Esophagus muscularis mucosa (tissue), 4 donors: ENCODE measurements at regions not wholly inside any gene's neighbourhood (a gene's known extent, or its start where the extent isn't known, plus 50 kb on each side); places are given as distances from the start of the nearest gene placed in this dataset.

Experiments used
- DNase-seq: peaks from one replicate; pipeline ENCODE4 v3.0.0-alpha.2; 2017; ENCODE audit errors: extremely low spot score
- H3K27ac ChIP-seq, 4 donors: fragments of 200-600 bp; sonication (generic); replicated peaks in 1 of 4; 1 replicate in 3 of 4; 2 replicates in 1 of 4; pipeline ENCODE4 v1.5.1; 2016 to 2019; ENCODE audit warnings: mild to moderate bottlenecking in 1 of 4
- H3K27me3 ChIP-seq, 4 donors: fragments of 200-600 bp; sonication (generic); one replicate each; pipeline versions ENCODE4 v1.5.1 to v1.6.0; 2016 to 2019
- H3K36me3 ChIP-seq, 4 donors: fragments of 200-600 bp; sonication (generic); one replicate each; pipeline ENCODE4 v1.5.1; 2016 to 2019
- H3K4me1 ChIP-seq, 4 donors: fragments of 200-600 bp; sonication (generic); one replicate each; pipeline ENCODE4 v1.5.1; 2016 to 2019
- H3K4me3 ChIP-seq, 4 donors: fragments of 200-600 bp; sonication (generic); 1 replicate in 2 of 4; 2 replicates in 2 of 4; pipeline ENCODE4 v1.5.1; 2016 to 2019; ENCODE audit warnings: mild to moderate bottlenecking in 4 of 4, moderate library complexity in 1 of 4
- H3K9me3 ChIP-seq, 4 donors: fragments of 200-600 bp; sonication (generic); 1 replicate in 3 of 4; 2 replicates in 1 of 4; pipeline ENCODE4 v1.5.1; 2016 to 2019
- EP300 ChIP-seq: sonication (generic); formaldehyde crosslinking; IDR thresholded peaks from one replicate; pipeline ENCODE4 v1.6.1; 2017; ENCODE audit warnings: antibody characterized with exemption
- POLR2A ChIP-seq: fragments of 450-650 bp; IDR thresholded peaks from one replicate; pipeline ENCODE4 v1.6.1; 2017; ENCODE audit warnings: antibody characterized with exemption, moderate library complexity, mild to moderate bottlenecking, low read depth
- POLR2AphosphoS5 ChIP-seq, 2 donors: sonication (generic); formaldehyde crosslinking; IDR thresholded peaks; one replicate each; pipeline ENCODE4 v1.6.1; 2017; ENCODE audit warnings: antibody characterized with exemption in 2 of 2
- WGBS: methylation state at CpG from one replicate; pipeline ENCODE4 v1.1.5; 2018; 5-methylcytosine and 5-hydroxymethylcytosine counted together
- intact Hi-C: fragments of 100-400 bp; cut with DNase I; formaldehyde crosslinking; loops from one replicate; pipeline ENCODE4 v1.15.1; 2023
- TF ChIP-seq, protein P1 (sequence below), 3 experiments: fragments of 200-600 bp in 2 of 3; fragments of 450-650 bp in 1 of 3; sonication (generic) in 2 of 3; IDR thresholded peaks; one replicate each; pipeline ENCODE4 v1.5.1; 2017 to 2019; ENCODE audit warnings: antibody characterized with exemption in 3 of 3, mild to moderate bottlenecking in 2 of 3, moderate library complexity in 1 of 3

DNA sequence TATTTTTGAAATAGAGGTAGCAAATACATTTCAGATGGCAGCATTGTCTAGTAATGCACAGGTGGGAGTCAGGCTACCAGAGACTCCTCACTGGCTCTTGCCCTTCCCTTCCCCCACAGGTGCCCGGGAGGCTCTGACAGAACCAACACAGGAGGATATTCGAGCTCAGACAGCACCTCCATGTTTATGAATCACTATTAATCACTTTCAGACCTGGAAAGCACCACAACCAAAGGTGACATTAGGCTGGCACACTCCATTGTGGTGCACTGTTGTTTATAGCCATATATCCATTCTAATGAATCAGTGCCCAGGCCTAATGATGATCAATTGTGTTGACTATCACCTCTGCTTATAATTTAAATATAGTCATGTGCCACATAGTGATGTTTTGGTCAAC is 107.8 kb upstream of the NAMPT start:
- 73% methylated on average over 2 of the region's 2 CpGs for WGBS
- TF ChIP-seq, protein P1, sequence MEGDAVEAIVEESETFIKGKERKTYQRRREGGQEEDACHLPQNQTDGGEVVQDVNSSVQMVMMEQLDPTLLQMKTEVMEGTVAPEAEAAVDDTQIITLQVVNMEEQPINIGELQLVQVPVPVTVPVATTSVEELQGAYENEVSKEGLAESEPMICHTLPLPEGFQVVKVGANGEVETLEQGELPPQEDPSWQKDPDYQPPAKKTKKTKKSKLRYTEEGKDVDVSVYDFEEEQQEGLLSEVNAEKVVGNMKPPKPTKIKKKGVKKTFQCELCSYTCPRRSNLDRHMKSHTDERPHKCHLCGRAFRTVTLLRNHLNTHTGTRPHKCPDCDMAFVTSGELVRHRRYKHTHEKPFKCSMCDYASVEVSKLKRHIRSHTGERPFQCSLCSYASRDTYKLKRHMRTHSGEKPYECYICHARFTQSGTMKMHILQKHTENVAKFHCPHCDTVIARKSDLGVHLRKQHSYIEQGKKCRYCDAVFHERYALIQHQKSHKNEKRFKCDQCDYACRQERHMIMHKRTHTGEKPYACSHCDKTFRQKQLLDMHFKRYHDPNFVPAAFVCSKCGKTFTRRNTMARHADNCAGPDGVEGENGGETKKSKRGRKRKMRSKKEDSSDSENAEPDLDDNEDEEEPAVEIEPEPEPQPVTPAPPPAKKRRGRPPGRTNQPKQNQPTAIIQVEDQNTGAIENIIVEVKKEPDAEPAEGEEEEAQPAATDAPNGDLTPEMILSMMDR (IDR thresholded peaks at IDR 0.05) = no peak
- TF ChIP-seq EP300 (no peak), POLR2AphosphoS5 (IDR thresholded peaks at IDR 0.05) (no peak), POLR2A (no peak)

GRCh38 chr7:106392144-106392543 is 107.4 kb upstream of the NAMPT start:
- Histone ChIP-seq H3K27me3 (no peaks in the 10 kb centered on the region), H3K4me1 (no peaks in the 10 kb centered on the region), H3K9me3 (no peaks in the 10 kb centered on the region), H3K36me3 (no peaks in the 10 kb centered on the region), H3K27ac (no peak overlapping the region), H3K4me3 (no peak overlapping the region)
- DNase-seq = no peak
- TF ChIP-seq POLR2A (no peak), EP300 (no peak)
- intact Hi-C loops = no loop called here
- WGBS = 92% methylated on average over 4 of the region's 4 CpGs

More for the DNA sequence above, 107.8 kb upstream of the NAMPT start:
- H3K27me3 ChIP-seq = no peaks in the 10 kb centered on the region
- H3K36me3 ChIP-seq = no peaks in the 10 kb centered on the region
- DNase-seq = no peak
- H3K4me1 ChIP-seq = no peaks in the 10 kb centered on the region
- H3K27ac ChIP-seq = no peak overlapping the region
- no peaks in the 10 kb centered on the region for H3K9me3 ChIP-seq
- intact Hi-C loops = no loop called here
- H3K4me3 ChIP-seq = no peak overlapping the region

DNA sequence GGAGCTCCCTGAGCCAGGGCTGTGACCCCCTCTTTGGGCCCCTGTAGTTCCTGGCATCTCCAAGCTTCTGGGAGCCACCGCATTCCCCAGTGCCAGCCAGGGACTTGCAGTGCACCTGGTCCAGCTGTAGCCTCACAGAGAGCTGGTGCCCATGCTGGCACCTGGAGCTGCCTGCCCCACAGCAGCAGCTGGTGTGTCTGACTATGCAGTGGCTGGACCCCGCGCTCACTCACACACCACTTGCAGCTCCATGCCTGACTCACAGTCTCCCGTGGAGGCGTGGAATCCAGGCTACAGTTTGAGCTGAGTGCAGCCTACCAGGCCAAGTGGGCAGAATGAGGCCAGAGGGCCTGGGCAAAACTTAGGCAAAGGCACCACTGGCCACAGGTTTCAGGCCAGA is 102.2 kb upstream of the NAMPT start:
- 100% methylated on average over 1 of the region's 5 CpGs for WGBS
- H3K27ac ChIP-seq = no peak overlapping the region

DNA sequence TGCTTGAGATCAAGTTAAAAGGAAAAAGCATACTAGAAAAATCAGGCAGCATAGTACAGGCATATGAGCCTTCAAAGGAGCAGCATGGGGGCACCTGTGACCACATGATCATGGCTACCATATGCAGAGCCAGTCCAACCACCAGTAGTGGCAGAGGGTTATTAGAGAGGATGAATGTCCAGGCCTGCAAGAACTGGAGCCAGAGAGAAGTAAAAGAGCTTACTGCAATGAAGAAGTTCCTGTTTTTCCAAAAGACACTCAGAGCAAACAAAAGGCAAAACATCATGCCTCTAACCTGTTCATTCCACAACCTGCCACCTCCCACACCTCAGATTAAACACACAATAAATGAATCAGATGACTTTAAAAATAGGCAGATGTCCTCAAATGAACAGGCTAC is 99.6 kb upstream of the NAMPT start:
- Histone ChIP-seq H3K27ac (no peak overlapping the region), H3K36me3 (no peaks in the 10 kb centered on the region), H3K27me3 (no peaks in the 10 kb centered on the region), H3K9me3 (no peaks in the 10 kb centered on the region), H3K4me3 (no peak overlapping the region), H3K4me1 (no peaks in the 10 kb centered on the region)
- intact Hi-C loops = no loop called here
- TF ChIP-seq, protein P1 (IDR thresholded peaks at IDR 0.05) = no peak
- no peak for TF ChIP-seq EP300
- no peak for TF ChIP-seq POLR2A
- no peak for TF ChIP-seq POLR2AphosphoS5 (IDR thresholded peaks at IDR 0.05)
- DNase-seq = no peak

More for the DNA sequence above, 102.2 kb upstream of the NAMPT start:
- DNase-seq = no peak
- intact Hi-C loops = no loop called here
- H3K4me1 ChIP-seq = no peaks in the 10 kb centered on the region
- no peak overlapping the region for H3K4me3 ChIP-seq
- no peaks in the 10 kb centered on the region for H3K9me3 ChIP-seq
- TF ChIP-seq EP300 (no peak), POLR2A (no peak), POLR2AphosphoS5 (IDR thresholded peaks at IDR 0.05) (no peak)
- TF ChIP-seq, protein P1 (IDR thresholded peaks at IDR 0.05) = no peak
- H3K27me3 ChIP-seq = no peaks in the 10 kb centered on the region
- no peaks in the 10 kb centered on the region for H3K36me3 ChIP-seq

GRCh38 chr7:106382929-106383328 is 98.1 kb upstream of the NAMPT start:
- H3K27ac ChIP-seq = no peak overlapping the region
- H3K4me3 ChIP-seq = no peak overlapping the region
- no peak for DNase-seq
- WGBS = 89% methylated on average over 1 of the region's 1 CpG
- no peaks in the 10 kb centered on the region for H3K4me1 ChIP-seq
- no peaks in the 10 kb centered on the region for H3K36me3 ChIP-seq
- no peaks in the 10 kb centered on the region for H3K27me3 ChIP-seq
- intact Hi-C loops = no loop called here
- no peaks in the 10 kb centered on the region for H3K9me3 ChIP-seq
- TF ChIP-seq POLR2AphosphoS5 (IDR thresholded peaks at IDR 0.05) = no peak
- no peak for TF ChIP-seq EP300
- TF ChIP-seq, protein P1 (IDR thresholded peaks at IDR 0.05) = no peak
- TF ChIP-seq POLR2A = no peak
